Coronary artery (tissue), 2 donors: ENCODE measurements at regions not wholly inside any gene's neighbourhood (a gene's known extent, or its start where the extent isn't known, plus 50 kb on each side); places are given as distances from the start of the nearest gene placed in this dataset.

Experiments used
- DNase-seq: peaks from one replicate; pipeline ENCODE4 v3.0.0-alpha.2; 2017; ENCODE audit warnings: low spot score
- H3K27ac ChIP-seq, 2 donors: fragments of 200-600 bp; sonication (generic); one replicate each; pipeline ENCODE4 v1.5.1; 2016 to 2019
- H3K4me3 ChIP-seq: fragments of 200-600 bp; sonication (generic); 2 replicates; pipeline ENCODE4 v1.5.1; 2016; ENCODE audit warnings: mild to moderate bottlenecking, moderate library complexity
- TF ChIP-seq, protein P1 (sequence below): fragments of 200-600 bp; sonication (generic); IDR thresholded peaks from one replicate; pipeline ENCODE4 v1.5.1; 2019; ENCODE audit warnings: antibody characterized with exemption

DNA sequence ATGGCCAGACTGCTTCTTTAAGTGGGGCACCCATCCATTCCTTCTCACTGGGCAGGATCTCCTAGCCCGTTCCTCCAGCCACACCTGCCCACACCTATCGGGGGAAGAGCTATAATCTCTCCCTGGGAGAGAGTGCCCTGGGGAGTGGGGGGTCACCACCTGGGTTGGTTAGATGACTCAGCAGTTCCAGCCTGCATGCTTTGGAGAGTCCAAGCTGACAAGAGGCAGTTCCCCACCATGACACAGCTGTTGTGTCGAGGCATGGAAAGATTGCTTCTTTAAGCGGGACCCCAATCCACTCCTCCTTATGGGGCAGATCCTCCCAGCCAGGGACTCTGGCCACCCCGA lies 52.6 kb upstream of the PPFIA2 start:
- TF ChIP-seq, protein P1, sequence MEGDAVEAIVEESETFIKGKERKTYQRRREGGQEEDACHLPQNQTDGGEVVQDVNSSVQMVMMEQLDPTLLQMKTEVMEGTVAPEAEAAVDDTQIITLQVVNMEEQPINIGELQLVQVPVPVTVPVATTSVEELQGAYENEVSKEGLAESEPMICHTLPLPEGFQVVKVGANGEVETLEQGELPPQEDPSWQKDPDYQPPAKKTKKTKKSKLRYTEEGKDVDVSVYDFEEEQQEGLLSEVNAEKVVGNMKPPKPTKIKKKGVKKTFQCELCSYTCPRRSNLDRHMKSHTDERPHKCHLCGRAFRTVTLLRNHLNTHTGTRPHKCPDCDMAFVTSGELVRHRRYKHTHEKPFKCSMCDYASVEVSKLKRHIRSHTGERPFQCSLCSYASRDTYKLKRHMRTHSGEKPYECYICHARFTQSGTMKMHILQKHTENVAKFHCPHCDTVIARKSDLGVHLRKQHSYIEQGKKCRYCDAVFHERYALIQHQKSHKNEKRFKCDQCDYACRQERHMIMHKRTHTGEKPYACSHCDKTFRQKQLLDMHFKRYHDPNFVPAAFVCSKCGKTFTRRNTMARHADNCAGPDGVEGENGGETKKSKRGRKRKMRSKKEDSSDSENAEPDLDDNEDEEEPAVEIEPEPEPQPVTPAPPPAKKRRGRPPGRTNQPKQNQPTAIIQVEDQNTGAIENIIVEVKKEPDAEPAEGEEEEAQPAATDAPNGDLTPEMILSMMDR = no peak
- Histone ChIP-seq H3K27ac (peak overlapping the region in 1 of 2 donors; percentile 35), H3K4me3 (no peak overlapping the region)
- no peak for DNase-seq

DNA sequence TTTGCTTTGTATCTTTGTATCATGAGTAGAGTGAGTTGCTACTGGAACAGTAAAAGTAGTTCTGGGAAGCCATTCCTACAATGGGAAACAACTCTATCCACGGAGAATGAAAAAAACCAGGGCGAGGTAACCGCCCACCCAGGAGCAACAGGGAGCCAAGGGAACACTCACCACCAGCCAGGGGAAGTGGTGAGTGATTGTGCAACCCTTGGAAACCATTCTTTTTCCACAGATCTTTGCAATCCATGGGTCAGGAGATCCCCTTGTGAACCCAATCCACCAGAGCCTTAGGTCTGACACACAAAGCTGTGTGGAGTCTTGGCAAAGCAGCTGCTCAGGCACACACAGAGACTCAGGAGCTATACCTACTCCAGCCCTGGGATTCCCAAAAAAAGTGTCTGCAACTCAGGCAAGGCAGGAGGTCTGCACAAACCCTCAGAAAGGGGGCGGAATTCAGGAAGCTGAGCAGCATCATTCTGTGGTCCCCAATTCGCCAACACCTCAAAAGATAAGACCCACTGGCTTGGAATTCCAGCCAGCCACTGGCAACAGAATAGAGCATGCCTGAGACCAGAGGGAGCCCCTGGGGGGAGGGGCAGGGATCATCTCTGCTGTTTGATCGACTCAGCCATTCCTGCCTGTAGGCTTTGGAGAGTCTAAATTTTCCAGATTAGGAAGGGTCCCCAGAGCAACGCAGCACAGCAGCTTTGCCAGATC lies 52.1 kb upstream of the PPFIA2 start:
- no peak overlapping the region for H3K4me3 ChIP-seq
- DNase-seq = no peak
- TF ChIP-seq, protein P1 = no peak
- H3K27ac ChIP-seq = peak overlapping the region; percentile 19 to 35

DNA sequence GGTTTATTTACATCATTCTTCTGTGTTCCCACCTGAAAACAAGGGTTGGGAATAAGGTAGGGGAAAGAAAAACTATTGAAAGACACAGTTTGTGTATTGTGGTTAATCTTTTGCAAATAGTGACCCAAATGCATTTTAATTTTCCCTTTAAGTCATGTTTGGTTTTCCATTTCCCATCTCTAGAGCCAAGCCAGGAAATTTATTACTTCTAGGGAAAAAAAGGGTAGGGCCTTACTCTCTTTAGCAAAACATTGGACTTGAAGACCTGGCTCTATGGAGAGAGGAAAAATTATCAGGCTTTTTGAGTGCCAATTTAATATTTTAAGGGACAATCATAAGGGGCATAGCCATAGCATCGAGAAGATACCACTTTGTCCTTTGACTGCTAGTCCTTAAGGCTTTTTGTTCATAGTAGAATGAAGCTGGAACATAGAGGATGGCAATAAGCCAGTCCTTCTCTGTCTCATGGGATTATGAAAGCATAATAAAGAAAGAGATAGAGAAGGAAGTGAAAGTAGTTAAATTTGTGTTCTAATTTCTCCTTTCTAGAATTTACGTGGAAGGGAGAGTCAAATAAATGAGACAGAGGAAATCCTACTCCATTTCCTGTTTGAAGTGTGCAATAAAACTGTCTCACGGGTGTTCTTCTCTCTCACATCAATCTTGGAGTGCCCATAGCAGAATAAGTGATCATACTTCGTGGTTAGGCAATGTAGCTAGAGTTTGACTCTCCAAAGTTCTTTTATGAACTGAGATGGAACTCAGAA lies 50.9 kb upstream of the PPFIA2 start:
- DNase-seq = no peak
- TF ChIP-seq, protein P1 = no peak
- Histone ChIP-seq H3K4me3 (peak overlapping the region; percentile 44), H3K27ac (peak overlapping the region; percentile 19 to 71)

DNA sequence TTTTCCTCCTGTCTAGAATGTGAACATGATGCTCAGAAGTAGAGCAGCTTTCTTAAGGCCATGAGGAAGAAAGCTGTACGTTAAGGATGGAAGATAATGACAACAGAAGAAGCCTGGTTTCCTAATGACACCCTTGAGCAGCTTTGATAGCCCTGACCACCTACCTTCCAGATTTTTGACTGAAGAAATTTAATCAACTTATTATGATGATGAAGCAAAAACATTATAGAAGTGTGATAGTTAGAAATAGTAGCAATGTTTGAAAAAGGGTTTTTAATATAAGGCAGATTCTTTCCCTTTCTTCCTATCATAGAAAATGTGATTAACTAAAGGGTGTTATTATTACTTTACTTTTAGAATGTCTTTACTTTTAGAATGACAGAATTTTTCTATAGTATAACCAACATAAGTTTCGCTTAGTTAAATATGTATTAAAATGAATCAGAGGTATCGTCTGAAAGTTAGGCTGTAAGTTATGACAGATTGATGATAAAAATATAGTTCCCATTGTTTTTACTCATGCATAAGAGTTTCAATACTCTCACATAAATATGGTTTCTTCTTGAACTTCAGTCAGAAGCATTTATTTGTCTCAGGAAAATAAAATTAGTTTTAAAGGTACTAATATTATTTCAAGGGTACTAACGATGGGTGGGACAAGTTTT lies 50.1 kb upstream of the PPFIA2 start:
- no peak for DNase-seq
- TF ChIP-seq, protein P1 = no peak
- no peak overlapping the region for H3K4me3 ChIP-seq
- no peak overlapping the region for H3K27ac ChIP-seq
